Endothelial cell of umbilical vein (primary cell): ENCODE measurements at regions not wholly inside any gene's neighbourhood (a gene's known extent, or its start where the extent isn't known, plus 50 kb on each side); places are given as distances from the start of the nearest gene placed in this dataset.

Experiments used
- BruUV-seq: library from RNA; stranded (reverse); fragments of 400-500 nt; replicated peaks from 2 replicates; lab custom pipeline; 2021; lab: Mats Ljungman, UMichigan
- CTCF ChIA-PET: fragments of 300-600, 350-600 bp; sonication (Branson Sonifier 250); formaldehyde crosslinking; loops from one replicate; lab custom pipeline; 2021; ENCODE audit warnings: antibody characterized with exemption, inconsistent platforms; lab: Charles Lee
- POLR2A ChIA-PET: fragments of 300-600, 350-600 bp; sonication (Branson Sonifier 250); formaldehyde crosslinking; loops from one replicate; lab custom pipeline; 2021; ENCODE audit warnings: antibody characterized with exemption, inconsistent platforms; lab: Charles Lee
- DNase-seq: peaks from one replicate; pipeline ENCODE4 v3.0.0-alpha.2; 2011; ENCODE audit warnings: low read depth, low spot score
- FAIRE-seq: peaks from 2 replicates; lab custom pipeline; 2011; peaks lifted over from hg19 to GRCh38; lab: Jason Lieb, UNC
- H2AFZ ChIP-seq: 2 replicates; pipeline ENCODE4 v1.6.0; 2012; ENCODE audit warnings: low read depth, low read length, control low read depth, inconsistent platforms
- H3K27ac ChIP-seq: 2 replicates; pipeline ENCODE4 v1.5.1; 2011; ENCODE audit warnings: low read depth, mild to moderate bottlenecking, control low read depth, low read length, moderate library complexity; ENCODE audit not compliant: insufficient read depth
- H3K27me3 ChIP-seq, 2 experiments: 2 replicates each; pipeline versions ENCODE4 v1.6.0 to v1.6.1; 2011; ENCODE audit warnings: low read length in 2 of 2, mixed read lengths in 1 of 2; ENCODE audit not compliant: control insufficient read depth in 2 of 2, insufficient read depth in 2 of 2
- H3K36me3 ChIP-seq, 2 experiments: 2 replicates in 1 of 2; 3 replicates in 1 of 2; pipeline ENCODE4 v1.5.1; 2011; ENCODE audit warnings: low read length in 2 of 2, mild to moderate bottlenecking in 1 of 2, moderate library complexity in 1 of 2; ENCODE audit not compliant: control insufficient read depth in 2 of 2, insufficient read depth in 2 of 2; ENCODE audit errors: extremely low read depth in 1 of 2
- H3K4me1 ChIP-seq: 3 replicates; pipeline ENCODE4 v1.5.1; 2011; ENCODE audit warnings: mild to moderate bottlenecking, low read length; ENCODE audit not compliant: control insufficient read depth, insufficient read depth; ENCODE audit errors: extremely low read depth
- H3K4me2 ChIP-seq: 2 replicates; pipeline ENCODE4 v1.6.1; 2011; ENCODE audit warnings: low read length, control low read depth, mixed read lengths; ENCODE audit not compliant: insufficient read depth
- H3K4me3 ChIP-seq, 3 experiments: fragments of 200-600 bp in 1 of 3; sonication (generic), shearing (Covaris generic) in 1 of 3; replicated peaks in 1 of 3; 2 replicates each; pipeline ENCODE4 v1.5.1; 2011 to 2016; ENCODE audit warnings: control low read depth in 3 of 3, low read length in 3 of 3, mild to moderate bottlenecking in 2 of 3, inconsistent platforms in 1 of 3, low read depth in 1 of 3, moderate library complexity in 1 of 3; ENCODE audit not compliant: insufficient read depth in 1 of 3
- H3K79me2 ChIP-seq: 2 replicates; pipeline ENCODE4 v1.6.0; 2012; ENCODE audit warnings: low read length, inconsistent platforms; ENCODE audit not compliant: control insufficient read depth, insufficient read depth
- H3K9ac ChIP-seq: replicated peaks from 2 replicates; pipeline ENCODE3; 2011; ENCODE audit warnings: low read length, control low read depth; ENCODE audit not compliant: insufficient read depth; ENCODE audit errors: extremely low read depth
- H3K9me1 ChIP-seq: replicated peaks from 3 replicates; pipeline ENCODE4 v1.6.0; 2011; ENCODE audit warnings: mild to moderate bottlenecking, low read length; ENCODE audit not compliant: control insufficient read depth, insufficient read depth; ENCODE audit errors: extremely low read depth
- H3K9me3 ChIP-seq: replicated peaks from 2 replicates; pipeline ENCODE4 v1.5.1; 2012; ENCODE audit warnings: low read length, inconsistent platforms; ENCODE audit not compliant: control insufficient read depth, insufficient read depth
- H4K20me1 ChIP-seq: replicated peaks from 2 replicates; pipeline ENCODE3; 2011; ENCODE audit warnings: mild to moderate bottlenecking, low read length; ENCODE audit not compliant: control insufficient read depth, insufficient read depth; ENCODE audit errors: extremely low read depth
- CTCF ChIP-seq, 2 donors: IDR thresholded peaks; 1 replicate in 1 of 2; 2 replicates in 1 of 2; pipeline ENCODE4 v1.5.1; 2011; ENCODE audit warnings: low read length in 2 of 2, mild to moderate bottlenecking in 2 of 2, moderate library complexity in 2 of 2, control low read depth in 1 of 2, inconsistent platforms in 1 of 2, low read depth in 1 of 2; ENCODE audit not compliant: insufficient read depth in 1 of 2; ENCODE audit errors: extremely low read depth in 1 of 2
- EZH2 ChIP-seq: IDR thresholded peaks from 2 replicates; pipeline ENCODE4 v1.6.1; 2012; ENCODE audit warnings: borderline replicate concordance, low read depth, mild to moderate bottlenecking, moderate library complexity, low read length, inconsistent platforms; ENCODE audit not compliant: severe bottlenecking
- FOS ChIP-seq: IDR thresholded peaks from 2 replicates; pipeline ENCODE4 v1.6.1; 2011; ENCODE audit warnings: mild to moderate bottlenecking, low read length, moderate library complexity, borderline replicate concordance; ENCODE audit not compliant: insufficient read depth
- GATA2 ChIP-seq: IDR thresholded peaks from 2 replicates; pipeline ENCODE4 v1.7.0; 2011; ENCODE audit warnings: low read depth, mild to moderate bottlenecking, moderate library complexity, mixed read lengths, low read length; ENCODE audit not compliant: insufficient read length, insufficient read depth
- JUN ChIP-seq: IDR thresholded peaks from 2 replicates; pipeline ENCODE4 v1.6.1; 2011; ENCODE audit warnings: borderline replicate concordance, low read depth; ENCODE audit not compliant: insufficient read length, insufficient read depth
- MAX ChIP-seq: IDR thresholded peaks from 2 replicates; pipeline ENCODE4 v1.6.1; 2011; ENCODE audit not compliant: insufficient read depth, insufficient read length
- MYC ChIP-seq: IDR thresholded peaks from one replicate; pipeline ENCODE4 v1.6.1; 2011; ENCODE audit warnings: mild to moderate bottlenecking, low read depth, low read length
- POLR2A ChIP-seq: IDR thresholded peaks from 2 replicates; pipeline ENCODE4 v1.6.1; 2012; ENCODE audit warnings: low read depth, mild to moderate bottlenecking, control low read depth, low read length
- POLR2AphosphoS5 ChIP-seq: IDR thresholded peaks from 2 replicates; pipeline ENCODE4 v1.6.1; 2012; ENCODE audit warnings: low read depth, mild to moderate bottlenecking, control low read depth, low read length, moderate library complexity; ENCODE audit not compliant: insufficient read depth
- dilution Hi-C: fragments of 300-500 bp; cut with MboI; formaldehyde crosslinking; loops from one replicate; pipeline ENCODE4 v1.15.0; 2019; ENCODE audit warnings: low sequenced_read_pairs; ENCODE audit not compliant: extremely low pct_ligation_motif_present
- intact Hi-C: fragments of 100-400 bp; cut with micrococcal nuclease; formaldehyde crosslinking; loops from one replicate; pipeline ENCODE4 v1.10.0; 2022

- intact Hi-C loops = no loop called here
- no TSS peak for BruUV-seq
- POLR2A ChIA-PET = no interaction called here
These were observed 953.0 kb upstream of the ZWINT start for GRCh38 chr10:57314046-57314445.

GRCh38 chr10:57303566-57303965 lies 942.5 kb upstream of the ZWINT start:
- POLR2A ChIA-PET = no interaction called here
- Histone ChIP-seq H3K27me3 (no peaks in the 10 kb centered on the region), H3K27ac (no peak overlapping the region), H3K4me3 (no peak overlapping the region), H2AFZ (no peak overlapping the region), H3K9ac (no peak overlapping the region), H3K36me3 (no peaks in the 10 kb centered on the region), H3K4me1 (no peaks in the 10 kb centered on the region), H4K20me1 (no peaks in the 10 kb centered on the region), H3K4me2 (no peak overlapping the region), H3K9me1 (no peaks in the 10 kb centered on the region), H3K79me2 (no peaks in the 10 kb centered on the region), H3K9me3 (peaks cover 3% of the 10 kb centered on the region)
- intact Hi-C loops = no loop called here
- CTCF ChIA-PET = no interaction called here
- TF ChIP-seq MAX (no peak), EZH2 (no peak), GATA2 (no peak), CTCF (IDR thresholded peaks at IDR 0.05; ENCODE audit: extremely low read depth in 1 of 2, insufficient read depth in 1 of 2, low read depth in 1 of 2, low read length in 2 of 2) (no peak), POLR2AphosphoS5 (no peak), FOS (no peak), POLR2A (no peak), JUN (no peak), MYC (no peak)
- no peak for DNase-seq
- dilution Hi-C loops = no loop called here
- no peak for FAIRE-seq
- BruUV-seq = no TSS peak

More at GRCh38 chr10:57314046-57314445, 953.0 kb upstream of the ZWINT start:
- FAIRE-seq (no peak), DNase-seq (no peak)
- H3K36me3 ChIP-seq = no peaks in the 10 kb centered on the region
- no peak overlapping the region for H2AFZ ChIP-seq
- no peak overlapping the region for H3K9ac ChIP-seq
- TF ChIP-seq POLR2A = no peak
- no peak overlapping the region for H3K4me2 ChIP-seq
- H3K4me3 ChIP-seq = no peak overlapping the region
- peaks cover 2% of the 10 kb centered on the region for H3K9me3 ChIP-seq
- no peaks in the 10 kb centered on the region for H3K79me2 ChIP-seq
- H3K4me1 ChIP-seq = no peaks in the 10 kb centered on the region
- no peaks in the 10 kb centered on the region for H4K20me1 ChIP-seq
- dilution Hi-C loops = no loop called here
- H3K9me1 ChIP-seq = no peaks in the 10 kb centered on the region
- no peaks in the 10 kb centered on the region for H3K27me3 ChIP-seq
- H3K27ac ChIP-seq = no peak overlapping the region
- CTCF ChIA-PET = no interaction called here
